Karpas-422 (cell line): ENCODE measurements at regions not wholly inside any gene's neighbourhood (a gene's known extent, or its start where the extent isn't known, plus 50 kb on each side); places are given as distances from the start of the nearest gene placed in this dataset.

Source experiments
- DNase-seq: peaks from one replicate; pipeline ENCODE4 v3.0.0-alpha.2; 2015
- H2AFZ ChIP-seq: fragments of 200-600 bp; sonication (generic); 2 replicates; pipeline ENCODE4 v1.6.1; 2014; ENCODE audit warnings: antibody characterized with exemption, low read length, mixed read lengths
- H3K27ac ChIP-seq: fragments of 200-600 bp; sonication (generic); 2 replicates; pipeline ENCODE4 v1.5.1; 2014; ENCODE audit warnings: mild to moderate bottlenecking, low read length, moderate library complexity
- H3K27me3 ChIP-seq: fragments of 200-600 bp; sonication (generic); 2 replicates; pipeline ENCODE4 v1.6.1; 2014; ENCODE audit warnings: low read length, mixed read lengths
- H3K36me3 ChIP-seq: fragments of 200-600 bp; sonication (generic); 2 replicates; pipeline ENCODE4 v1.6.1; 2014; ENCODE audit warnings: low read length, mixed read lengths; ENCODE audit not compliant: insufficient read depth
- H3K4me1 ChIP-seq: fragments of 200-600 bp; sonication (generic); 2 replicates; pipeline ENCODE4 v1.6.1; 2014; ENCODE audit warnings: mild to moderate bottlenecking, low read length, mixed read lengths
- H3K4me2 ChIP-seq: fragments of 200-600 bp; sonication (generic); 2 replicates; pipeline ENCODE4 v1.6.1; 2014; ENCODE audit warnings: low read length, low read depth, mild to moderate bottlenecking; ENCODE audit not compliant: poor library complexity, severe bottlenecking
- H3K4me3 ChIP-seq: fragments of 200-600 bp; sonication (generic); 2 replicates; pipeline ENCODE4 v1.5.1; 2014; ENCODE audit warnings: mild to moderate bottlenecking, antibody characterized with exemption, low read length, mixed read lengths
- H3K79me2 ChIP-seq: fragments of 200-600 bp; sonication (generic); 2 replicates; pipeline ENCODE4 v1.6.1; 2014; ENCODE audit warnings: mild to moderate bottlenecking, low read length, mixed read lengths
- H3K9ac ChIP-seq: fragments of 200-600 bp; sonication (generic); 2 replicates; pipeline ENCODE4 v1.6.0; 2014; ENCODE audit warnings: low read length
- H3K9me2 ChIP-seq: fragments of 200-600 bp; sonication (generic), shearing (Covaris generic); replicated peaks from 2 replicates; pipeline ENCODE4 v1.6.0; 2014; ENCODE audit warnings: mild to moderate bottlenecking, low read length, moderate library complexity; ENCODE audit not compliant: insufficient read depth
- H3K9me3 ChIP-seq: fragments of 300-700, 200-600 bp; sonication (generic); 2 replicates; pipeline ENCODE4 v1.6.1; 2014; ENCODE audit warnings: low read length, mixed read lengths
- H4K20me1 ChIP-seq: fragments of 200-600 bp; sonication (generic); 2 replicates; pipeline ENCODE4 v1.6.1; 2014; ENCODE audit warnings: mild to moderate bottlenecking, antibody characterized with exemption, low read length, low read depth; ENCODE audit not compliant: insufficient read depth

DNA sequence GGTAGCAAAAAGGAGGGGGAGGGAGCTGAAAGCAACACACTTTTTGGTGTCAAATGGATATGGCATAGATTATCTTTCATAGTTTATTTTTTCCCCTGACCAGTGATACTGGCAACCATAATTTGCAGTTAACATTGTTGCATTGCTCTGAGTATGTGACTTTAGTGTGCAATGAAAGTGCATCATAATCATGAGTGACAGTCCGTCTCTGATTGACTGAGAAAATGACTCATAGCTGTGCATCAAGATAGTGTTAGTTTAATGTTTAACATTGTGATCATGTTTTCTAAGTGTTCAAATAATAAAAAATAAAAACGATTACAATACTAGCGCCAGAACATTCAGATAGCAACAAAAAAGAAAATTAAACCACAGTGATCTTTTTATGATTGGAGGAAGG lies 952.4 kb upstream of the TENM4 start:
- no peaks in the 10 kb centered on the region for H3K4me1 ChIP-seq
- H3K79me2 ChIP-seq, result no peaks in the 10 kb centered on the region
- no peaks in the 10 kb centered on the region for H4K20me1 ChIP-seq
- no peak overlapping the region for H3K9ac ChIP-seq
- H3K36me3 ChIP-seq, result no peaks in the 10 kb centered on the region
- no peak overlapping the region for H2AFZ ChIP-seq
- H3K27ac ChIP-seq, result no peak overlapping the region
- peaks cover 3% of the 10 kb centered on the region; the same call in 1 of the 2 replicates for H3K9me3 ChIP-seq
- H3K27me3 ChIP-seq, result no peaks in the 10 kb centered on the region
- H3K9me2 ChIP-seq, result no peaks in the 10 kb centered on the region
- no peak overlapping the region for H3K4me2 ChIP-seq
- H3K4me3 ChIP-seq, result no peak overlapping the region
- no peak for DNase-seq

DNA sequence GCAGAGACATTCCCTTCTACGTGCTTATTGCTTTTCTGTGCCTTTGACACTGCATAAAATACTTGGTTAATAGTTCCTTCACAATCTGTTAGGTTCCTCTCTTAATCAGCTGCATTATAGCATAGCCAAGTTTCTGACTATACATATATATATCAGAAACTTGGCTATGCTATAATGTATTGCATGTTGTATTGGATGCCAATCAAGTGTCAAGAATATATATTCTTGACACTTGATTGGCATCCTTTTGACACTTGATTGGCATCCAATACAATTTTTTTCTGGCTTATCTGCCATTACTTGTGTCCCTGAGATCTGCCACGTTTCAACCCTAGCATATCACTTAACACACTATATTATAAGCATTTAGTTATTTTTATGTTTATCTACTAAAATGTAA lies 949.7 kb upstream of the TENM4 start:
- no peaks in the 10 kb centered on the region for H4K20me1 ChIP-seq
- no peaks in the 10 kb centered on the region for H3K4me1 ChIP-seq
- no peak for DNase-seq
- no peaks in the 10 kb centered on the region for H3K79me2 ChIP-seq
- H2AFZ ChIP-seq, result no peak overlapping the region
- no peak overlapping the region for H3K27ac ChIP-seq
- no peaks in the 10 kb centered on the region; the same call in 1 of the 2 replicates for H3K9me3 ChIP-seq
- no peak overlapping the region for H3K9ac ChIP-seq
- H3K36me3 ChIP-seq, result no peaks in the 10 kb centered on the region
- H3K4me2 ChIP-seq, result no peak overlapping the region
- H3K27me3 ChIP-seq, result no peaks in the 10 kb centered on the region
- no peaks in the 10 kb centered on the region for H3K9me2 ChIP-seq
- H3K4me3 ChIP-seq, result no peak overlapping the region

DNA sequence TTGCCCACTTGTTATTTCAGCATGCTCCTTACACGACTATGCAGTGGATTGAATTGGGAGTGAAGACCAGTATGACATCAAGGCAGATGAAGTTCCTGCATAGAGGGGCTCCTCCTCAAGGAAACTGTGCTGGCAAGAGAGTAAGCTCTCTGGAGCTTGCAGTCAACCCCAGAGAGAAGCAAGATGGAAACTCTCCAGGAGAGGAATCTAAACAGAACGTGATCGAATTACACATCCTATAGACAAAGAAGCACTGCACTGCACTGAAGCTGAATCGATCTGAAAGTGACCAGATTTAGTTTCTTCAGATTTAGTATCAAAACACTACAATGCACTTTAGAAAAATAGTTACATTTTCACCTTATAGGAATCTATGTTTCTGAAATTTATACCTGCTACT lies 947.7 kb upstream of the TENM4 start:
- Histone ChIP-seq H3K4me2 (no peak overlapping the region), H3K9ac (no peak overlapping the region), H3K4me3 (no peak overlapping the region), H3K27me3 (no peaks in the 10 kb centered on the region), H3K36me3 (no peaks in the 10 kb centered on the region), H3K27ac (no peak overlapping the region), H3K79me2 (no peaks in the 10 kb centered on the region), H3K9me2 (no peaks in the 10 kb centered on the region), H2AFZ (no peak overlapping the region), H4K20me1 (no peaks in the 10 kb centered on the region), H3K9me3 (no peaks in the 10 kb centered on the region; the same call in 1 of the 2 replicates), H3K4me1 (no peaks in the 10 kb centered on the region)
- no peak for DNase-seq

- no peaks in the 10 kb centered on the region for H4K20me1 ChIP-seq
- H3K79me2 ChIP-seq, result no peaks in the 10 kb centered on the region
- H3K9me3 ChIP-seq, result no peaks in the 10 kb centered on the region; the same call in 1 of the 2 replicates
- no peak overlapping the region for H3K27ac ChIP-seq
- H2AFZ ChIP-seq, result no peak overlapping the region
- no peaks in the 10 kb centered on the region for H3K27me3 ChIP-seq
- H3K36me3 ChIP-seq, result no peaks in the 10 kb centered on the region
- no peak overlapping the region for H3K4me3 ChIP-seq
- no peak overlapping the region for H3K9ac ChIP-seq
- no peaks in the 10 kb centered on the region for H3K4me1 ChIP-seq
- H3K9me2 ChIP-seq, result no peaks in the 10 kb centered on the region
- H3K4me2 ChIP-seq, result no peak overlapping the region
- no peak for DNase-seq
Observed at GRCh38 chr11:80388130-80388529, 947.3 kb upstream of the TENM4 start.

GRCh38 chr11:80383655-80384054 lies 942.8 kb upstream of the TENM4 start:
- no peak overlapping the region for H3K4me3 ChIP-seq

DNA sequence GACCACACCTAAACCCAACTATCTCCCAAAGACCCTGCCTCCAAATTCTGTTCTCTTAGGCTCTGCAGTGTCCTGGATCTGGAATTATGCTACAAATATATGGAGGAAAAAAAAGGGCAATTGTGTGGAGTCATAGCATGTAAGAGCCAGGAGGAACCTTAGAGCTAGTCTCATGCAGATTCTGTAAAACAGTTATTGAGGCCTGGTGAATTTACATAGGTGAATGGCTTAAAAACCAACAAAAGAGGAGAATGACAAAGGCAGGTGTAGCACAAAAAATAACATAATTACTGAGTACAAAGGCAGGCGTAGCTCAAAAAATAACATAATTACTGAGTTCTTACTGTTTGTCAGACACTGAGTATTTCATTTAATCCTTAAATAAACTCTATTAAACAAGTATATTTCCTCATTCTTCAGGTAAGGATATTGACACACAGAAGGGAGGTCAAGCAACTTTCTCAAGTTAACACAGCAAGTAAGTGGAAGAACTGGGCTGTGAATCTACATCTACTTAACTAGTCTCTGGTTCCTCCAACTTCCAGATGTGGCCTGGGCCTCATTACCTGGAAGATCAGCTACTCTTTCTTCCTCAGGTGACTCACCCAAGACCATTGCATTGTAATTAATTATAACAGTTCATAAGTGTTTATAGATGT lies 938.9 kb upstream of the TENM4 start:
- no peaks in the 10 kb centered on the region for H3K4me1 ChIP-seq
- H3K27ac ChIP-seq, result no peak overlapping the region
- H3K9me3 ChIP-seq, result no peaks in the 10 kb centered on the region
- H3K9ac ChIP-seq, result no peak overlapping the region
- no peak overlapping the region for H2AFZ ChIP-seq
- H3K4me2 ChIP-seq, result no peak overlapping the region
- H3K27me3 ChIP-seq, result no peaks in the 10 kb centered on the region
- DNase-seq, result no peak
- no peaks in the 10 kb centered on the region for H4K20me1 ChIP-seq
- H3K36me3 ChIP-seq, result no peaks in the 10 kb centered on the region
- no peaks in the 10 kb centered on the region for H3K79me2 ChIP-seq
- no peaks in the 10 kb centered on the region; the same call in 1 of the 2 replicates for H3K9me2 ChIP-seq
- no peak overlapping the region for H3K4me3 ChIP-seq

More at GRCh38 chr11:80383655-80384054, 942.8 kb upstream of the TENM4 start:
- Histone ChIP-seq H4K20me1 (no peaks in the 10 kb centered on the region), H3K9ac (no peak overlapping the region), H3K4me1 (no peaks in the 10 kb centered on the region), H3K27ac (no peak overlapping the region), H3K9me2 (no peaks in the 10 kb centered on the region), H3K79me2 (no peaks in the 10 kb centered on the region), H3K27me3 (no peaks in the 10 kb centered on the region), H3K36me3 (no peaks in the 10 kb centered on the region), H3K9me3 (no peaks in the 10 kb centered on the region), H2AFZ (no peak overlapping the region), H3K4me2 (no peak overlapping the region)
- DNase-seq, result no peak

- Histone ChIP-seq H3K9me2 (no peaks in the 10 kb centered on the region; the same call in 1 of the 2 replicates), H3K9me3 (no peaks in the 10 kb centered on the region), H3K9ac (no peak overlapping the region), H3K4me1 (no peaks in the 10 kb centered on the region), H3K4me3 (no peak overlapping the region), H2AFZ (no peak overlapping the region), H3K4me2 (no peak overlapping the region), H3K36me3 (no peaks in the 10 kb centered on the region), H3K27ac (no peak overlapping the region), H3K27me3 (no peaks in the 10 kb centered on the region), H4K20me1 (no peaks in the 10 kb centered on the region), H3K79me2 (no peaks in the 10 kb centered on the region)
- DNase-seq, result no peak
Observed at GRCh38 chr11:80371931-80372330, 931.1 kb upstream of the TENM4 start.

DNA sequence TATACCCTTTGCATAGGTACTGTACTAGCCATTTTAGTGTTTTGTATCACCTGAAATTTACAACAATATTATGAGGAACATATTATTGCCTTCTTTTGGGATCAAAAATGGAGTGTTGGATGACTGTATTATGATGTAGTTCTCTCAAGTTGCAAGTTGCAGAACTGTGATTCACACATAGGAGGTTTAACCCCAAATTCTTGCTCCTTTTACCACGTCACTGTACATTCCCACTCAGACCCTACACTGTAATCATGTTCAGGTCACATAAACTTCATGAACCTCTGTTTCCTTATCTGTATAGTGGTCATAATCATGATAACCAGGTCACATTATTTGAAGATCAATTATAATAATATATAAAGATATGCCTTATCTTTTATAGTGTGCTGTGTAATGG lies 925.1 kb upstream of the TENM4 start:
- Histone ChIP-seq H3K36me3 (no peaks in the 10 kb centered on the region), H3K4me1 (no peaks in the 10 kb centered on the region), H3K4me3 (no peak overlapping the region), H2AFZ (no peak overlapping the region), H3K9me2 (no peaks in the 10 kb centered on the region; the same call in 1 of the 2 replicates), H3K9me3 (no peaks in the 10 kb centered on the region; the same call in 1 of the 2 replicates), H4K20me1 (no peaks in the 10 kb centered on the region), H3K27ac (no peak overlapping the region), H3K9ac (no peak overlapping the region), H3K4me2 (no peak overlapping the region), H3K27me3 (no peaks in the 10 kb centered on the region), H3K79me2 (no peaks in the 10 kb centered on the region)
- DNase-seq, result no peak
